NOMO-1 treated with dmso at 0.1 percent for 144 hours (cell line): ENCODE measurements at regions not wholly inside any gene's neighbourhood (a gene's known extent, or its start where the extent isn't known, plus 50 kb on each side); places are given as distances from the start of the nearest gene placed in this dataset.

Source experiments
- DNase-seq: peaks from one replicate; lab custom pipeline; 2025; ENCODE audit not compliant: unreplicated experiment; lab: John Stamatoyannopoulos, UW

GRCh38 chr10:47053081-47053798 is 142.0 kb downstream of the PTPN20 start:
- DNase-seq: no peak

- DNase-seq: no peak
Measured at GRCh38 chr10:47054974-47055373, 143.7 kb downstream of the PTPN20 start.

GRCh38 chr10:47055386-47056246 is 144.4 kb downstream of the PTPN20 start:
- DNase-seq: no peak

- no peak for DNase-seq
Measured at GRCh38 chr10:47056247-47056510, 145.0 kb downstream of the PTPN20 start.

GRCh38 chr10:47057471-47057870 is 146.2 kb downstream of the PTPN20 start:
- no peak for DNase-seq

- DNase-seq: no peak
Measured at GRCh38 chr10:47058032-47058702, 146.9 kb downstream of the PTPN20 start.

- no peak for DNase-seq
Measured at GRCh38 chr10:47058961-47059391, 147.7 kb downstream of the PTPN20 start.

GRCh38 chr10:47059606-47060311 is 148.5 kb downstream of the PTPN20 start:
- DNase-seq: no peak

- no peak for DNase-seq
Measured at GRCh38 chr10:47060356-47060755, 149.1 kb downstream of the PTPN20 start.

- no peak for DNase-seq
Measured at GRCh38 chr10:47060993-47061500, 149.8 kb downstream of the PTPN20 start.

- no peak for DNase-seq
Measured at GRCh38 chr10:47061776-47062175, 150.5 kb downstream of the PTPN20 start.

- DNase-seq: no peak
Measured at GRCh38 chr10:47062441-47063200, 151.4 kb downstream of the PTPN20 start.

GRCh38 chr10:47063858-47064257 is 152.6 kb downstream of the PTPN20 start:
- DNase-seq: no peak

- DNase-seq: no peak
Measured at GRCh38 chr10:47065903-47066302, 154.7 kb downstream of the PTPN20 start.

- no peak for DNase-seq
Measured at GRCh38 chr10:47067949-47068940, 157.0 kb downstream of the PTPN20 start.

- DNase-seq: no peak
Measured at GRCh38 chr10:47070541-47070940, 159.3 kb downstream of the PTPN20 start.

- no peak for DNase-seq
Measured at GRCh38 chr10:47071891-47072290, 160.7 kb downstream of the PTPN20 start.

GRCh38 chr10:47073967-47074366 is 162.7 kb downstream of the PTPN20 start:
- no peak for DNase-seq

- DNase-seq: no peak
Measured at GRCh38 chr10:47076949-47077361, 165.7 kb downstream of the PTPN20 start.
